Common myeloid progenitor, CD34-positive (primary cell): ENCODE measurements at regions not wholly inside any gene's neighbourhood (a gene's known extent, or its start where the extent isn't known, plus 50 kb on each side); places are given as distances from the start of the nearest gene placed in this dataset.
A peak's percentile ranks its signal among the peaks of the same experiment; 100 is the strongest.

Experiments
- CTCF ChIA-PET: fragments of 350-600 bp; sonication (Branson Sonifier 250); formaldehyde crosslinking; loops from one replicate; lab custom pipeline; 2021; ENCODE audit warnings: antibody characterized with exemption; lab: Charles Lee
- POLR2A ChIA-PET: fragments of 350-600 bp; sonication (Branson Sonifier 250); formaldehyde crosslinking; loops from one replicate; lab custom pipeline; 2021; ENCODE audit warnings: antibody characterized with exemption; lab: Charles Lee
- DNase-seq, 3 donors: peaks; one replicate each; pipeline versions ENCODE4 v3.0.0 to v3.0.0-alpha.2; 2013
- H3K27ac ChIP-seq, 2 experiments: 1 replicate in 1 of 2; 2 replicates in 1 of 2; pipeline ENCODE4 v1.7.0; 2013; ENCODE audit warnings: inconsistent platforms in 2 of 2, low read length in 2 of 2, mild to moderate bottlenecking in 2 of 2, low read depth in 1 of 2, moderate library complexity in 1 of 2; ENCODE audit not compliant: severe bottlenecking in 2 of 2, insufficient read depth in 1 of 2, poor library complexity in 1 of 2
- H3K27me3 ChIP-seq, 5 experiments: replicated peaks in 2 of 5; 1 replicate in 3 of 5; 2 replicates in 2 of 5; pipeline versions ENCODE4 v1.6.1 to v1.7.0; 2013; ENCODE audit warnings: low read length in 4 of 5, mild to moderate bottlenecking in 2 of 5, moderate library complexity in 2 of 5, inconsistent platforms in 1 of 5; ENCODE audit not compliant: insufficient read depth in 5 of 5, control insufficient read depth in 4 of 5
- H3K36me3 ChIP-seq, 4 experiments: 1 replicate in 2 of 4; 2 replicates in 2 of 4; pipeline versions ENCODE4 v1.6.1 to v1.7.0; 2013; ENCODE audit warnings: low read length in 3 of 4, control low read depth in 1 of 4, mild to moderate bottlenecking in 1 of 4; ENCODE audit not compliant: control insufficient read depth in 4 of 4, insufficient read depth in 4 of 4
- H3K4me1 ChIP-seq, 4 experiments: 1 replicate in 3 of 4; 2 replicates in 1 of 4; pipeline versions ENCODE4 v1.6.1 to v1.7.1; 2013; ENCODE audit warnings: low read length in 3 of 4, mild to moderate bottlenecking in 3 of 4, control low read depth in 1 of 4, inconsistent platforms in 1 of 4, moderate library complexity in 1 of 4; ENCODE audit not compliant: control insufficient read depth in 4 of 4, insufficient read depth in 4 of 4; ENCODE audit errors: control extremely low read depth in 1 of 4
- H3K4me3 ChIP-seq, 7 experiments: 1 replicate in 4 of 7; 2 replicates in 3 of 7; pipeline versions ENCODE4 v1.5.1 to v1.7.0; 2013; ENCODE audit warnings: mild to moderate bottlenecking in 7 of 7, low read length in 6 of 7, moderate library complexity in 6 of 7, inconsistent platforms in 2 of 7, low read depth in 2 of 7, control low read depth in 1 of 7; ENCODE audit not compliant: insufficient read depth in 4 of 7, control insufficient read depth in 1 of 7; ENCODE audit errors: extremely low read depth in 1 of 7
- H3K9me3 ChIP-seq, 5 experiments: 1 replicate in 4 of 5; 2 replicates in 1 of 5; pipeline versions ENCODE4 v1.6.1 to v1.7.1; 2013; ENCODE audit warnings: low read length in 4 of 5, mild to moderate bottlenecking in 2 of 5, inconsistent platforms in 1 of 5, low read depth in 1 of 5, moderate library complexity in 1 of 5; ENCODE audit not compliant: control insufficient read depth in 4 of 5, insufficient read depth in 2 of 5; ENCODE audit errors: control extremely low read depth in 1 of 5
- WGBS: methylation state at CpG from one replicate; pipeline ENCODE4 v1.1.5; 2013; ENCODE audit not compliant: insufficient coverage; 5-methylcytosine and 5-hydroxymethylcytosine counted together

GRCh38 chr5:124935065-124935464, 188.6 kb upstream of the ZNF608 start:
- POLR2A ChIA-PET, result no interaction called here

GRCh38 chr5:124936626-124936933, 190.1 kb upstream of the ZNF608 start:
- Histone ChIP-seq H3K36me3 (no peaks in the 10 kb centered on the region), H3K27me3 (peaks cover 0 to 12% (median 0%) of the 10 kb centered on the region in 5 experiments), H3K9me3 (peaks cover 0 to 14% (median 4%) of the 10 kb centered on the region in 5 experiments), H3K27ac (no peak overlapping the region), H3K4me3 (no peak overlapping the region), H3K4me1 (peaks cover 0 to 7% (median 3%) of the 10 kb centered on the region in 4 experiments)
- POLR2A ChIA-PET, result no interaction called here
- DNase-seq, result no peak
- 88% methylated on average over 1 of the region's 4 CpGs for WGBS
- CTCF ChIA-PET, result interaction anchor here (0.6 kb wide), 1 partner anchor 21 kb away, joined by 3 read pairs; no protein-coding TSS in a partner anchor

More at GRCh38 chr5:124935065-124935464, 188.6 kb upstream of the ZNF608 start:
- Histone ChIP-seq H3K9me3 (peaks cover 0 to 2% (median under 1%) of the 10 kb centered on the region in 5 experiments), H3K4me3 (no peak overlapping the region), H3K36me3 (no peaks in the 10 kb centered on the region), H3K4me1 (peaks cover 0 to 7% (median 3%) of the 10 kb centered on the region in 4 experiments), H3K27me3 (peaks cover 0 to 4% (median 0%) of the 10 kb centered on the region in 5 experiments), H3K27ac (no peak overlapping the region)
- peak in 2 of 3 donors; percentile 74 to 80 for DNase-seq
- 38% methylated on average over 3 of the region's 4 CpGs for WGBS
- CTCF ChIA-PET, result no interaction called here

- CTCF ChIA-PET, result no interaction called here
- POLR2A ChIA-PET, result no interaction called here
- Histone ChIP-seq H3K9me3 (peaks cover 0 to 14% (median 4%) of the 10 kb centered on the region in 5 experiments), H3K27ac (no peak overlapping the region), H3K36me3 (no peaks in the 10 kb centered on the region), H3K27me3 (peaks cover 0 to 45% (median 9%) of the 10 kb centered on the region in 5 experiments), H3K4me1 (peaks cover 0 to 3% (median 0%) of the 10 kb centered on the region in 4 experiments), H3K4me3 (no peak overlapping the region)
- no peak for DNase-seq
- 88% methylated on average over 8 of the region's 10 CpGs for WGBS
These were observed 194.9 kb upstream of the ZNF608 start for GRCh38 chr5:124941051-124942049.

GRCh38 chr5:124948062-124948753, 201.8 kb upstream of the ZNF608 start:
- Histone ChIP-seq H3K27ac (no peak overlapping the region), H3K9me3 (peaks cover 0 to 5% (median 0%) of the 10 kb centered on the region in 5 experiments), H3K4me1 (peaks cover 5 to 13% (median 12%) of the 10 kb centered on the region in 4 experiments), H3K27me3 (peaks cover 0 to 70% (median 23%) of the 10 kb centered on the region in 5 experiments), H3K4me3 (peak overlapping the region in 1 of 7 experiments; percentile 39), H3K36me3 (no peaks in the 10 kb centered on the region)
- WGBS, result 13% methylated on average over 5 of the region's 9 CpGs
- ChIA-PET CTCF (no interaction called here), POLR2A (interaction anchor here (0.6 kb wide), 1 partner anchor 14 kb away, joined by 3 read pairs; no protein-coding TSS in a partner anchor)
- peak; percentile 50 to 80 (median 77) for DNase-seq

- peaks cover 0 to 68% (median 23%) of the 10 kb centered on the region in 5 experiments for H3K27me3 ChIP-seq
- no peak overlapping the region for H3K27ac ChIP-seq
- CTCF ChIA-PET, result no interaction called here
- no peak overlapping the region for H3K4me3 ChIP-seq
- POLR2A ChIA-PET, result interaction anchor here (0.6 kb wide), 1 partner anchor 13 kb away, joined by 3 read pairs; no protein-coding TSS in a partner anchor
- H3K36me3 ChIP-seq, result no peaks in the 10 kb centered on the region
- peaks cover 5 to 13% (median 12%) of the 10 kb centered on the region in 4 experiments for H3K4me1 ChIP-seq
- DNase-seq, result peak in 2 of 3 donors; percentile 7 to 8
- 0% methylated on average over 3 of the region's 4 CpGs for WGBS
- peaks cover 0 to 5% (median 0%) of the 10 kb centered on the region in 5 experiments for H3K9me3 ChIP-seq
These were observed 202.4 kb upstream of the ZNF608 start for GRCh38 chr5:124948754-124949275.

GRCh38 chr5:124949862-124950261, 203.4 kb upstream of the ZNF608 start:
- H3K9me3 ChIP-seq, result peaks cover 0 to 5% (median 0%) of the 10 kb centered on the region in 5 experiments
- H3K27ac ChIP-seq, result no peak overlapping the region
- ChIA-PET CTCF (no interaction called here), POLR2A (no interaction called here)
- no peak overlapping the region for H3K4me3 ChIP-seq
- 60% methylated on average over 2 of the region's 4 CpGs for WGBS
- H3K4me1 ChIP-seq, result peaks cover 5 to 13% (median 12%) of the 10 kb centered on the region in 4 experiments
- peaks cover 0 to 65% (median 20%) of the 10 kb centered on the region in 5 experiments for H3K27me3 ChIP-seq
- H3K36me3 ChIP-seq, result no peaks in the 10 kb centered on the region
- no peak for DNase-seq
